ENCODE measurements at regions not wholly inside any gene's neighbourhood (a gene's known extent, or its start where the extent isn't known, plus 50 kb on each side); places are given as distances from the start of the nearest gene placed in this dataset.

GRCh38 chr1:101732261-101732660 lies 264.5 kb downstream of the OLFM3 start:
- DNase-seq: no peak

DNA sequence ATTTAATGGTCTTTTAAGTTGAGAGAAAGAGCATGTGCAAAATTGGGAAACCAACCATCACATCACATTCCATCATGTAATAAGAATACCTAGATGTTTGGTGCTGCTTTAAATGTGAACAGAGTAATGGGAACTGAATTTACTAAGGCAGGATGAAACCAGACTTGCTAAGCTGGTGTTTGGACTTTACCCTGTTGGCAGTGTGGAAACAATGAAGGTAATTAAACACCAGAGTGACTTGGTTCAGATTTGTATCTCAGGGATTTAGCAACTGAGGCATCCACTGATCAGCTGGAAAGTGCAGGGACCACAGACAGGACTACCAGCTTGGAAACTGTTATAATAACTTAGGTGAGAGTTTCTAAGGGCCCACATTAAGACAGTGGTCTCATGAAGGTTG lies 263.4 kb downstream of the OLFM3 start:
- DNase-seq: no peak

DNA sequence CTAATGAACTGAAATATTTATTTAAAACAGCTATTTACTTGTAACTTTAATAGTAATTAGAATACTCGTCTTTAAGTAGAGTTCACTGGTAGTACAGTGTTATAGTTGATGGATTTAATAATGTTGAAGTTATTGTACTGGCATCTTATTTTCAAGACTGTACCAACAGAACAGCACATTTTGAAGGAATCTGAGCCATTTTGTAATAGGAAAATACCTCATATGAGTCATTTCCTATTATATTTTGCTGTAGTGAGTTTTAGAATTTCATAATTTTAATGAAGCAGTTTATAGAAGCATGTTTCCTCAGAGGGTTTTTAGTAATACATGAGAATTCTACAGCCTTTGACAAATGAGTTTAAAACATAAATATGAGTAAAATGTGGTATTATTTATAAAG lies 258.3 kb downstream of the OLFM3 start:
- no peak for DNase-seq

GRCh38 chr1:101739146-101739545 lies 257.6 kb downstream of the OLFM3 start:
- no peak for DNase-seq

DNA sequence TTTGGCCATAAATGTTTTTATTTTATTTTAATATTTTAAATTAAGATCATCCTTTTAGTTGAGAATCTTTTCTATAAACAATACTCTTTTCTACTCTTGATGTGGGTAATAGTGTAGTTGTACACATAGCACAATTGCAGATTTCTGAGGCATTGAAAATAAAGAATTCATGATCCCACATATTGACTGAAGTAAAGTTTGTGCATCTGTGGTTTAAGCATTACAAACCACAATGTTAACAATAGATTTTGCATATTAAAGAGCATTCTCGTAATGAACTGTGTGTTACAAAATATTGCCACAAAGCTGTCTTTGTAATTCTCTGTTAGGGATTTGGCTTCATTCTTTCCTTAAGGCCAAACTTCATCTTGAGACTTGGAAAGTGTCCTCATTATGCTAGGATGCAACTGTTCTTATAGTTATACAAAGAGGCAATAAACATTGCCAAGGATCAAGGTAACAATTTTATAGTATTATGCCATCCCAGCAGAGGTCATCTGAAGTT lies 256.8 kb downstream of the OLFM3 start:
- DNase-seq: no peak

- no peak for DNase-seq
These were observed 254.8 kb downstream of the OLFM3 start for GRCh38 chr1:101741910-101742309.

- no peak for DNase-seq
These were observed 254.2 kb downstream of the OLFM3 start for GRCh38 chr1:101742509-101742908.

- no peak for DNase-seq
These were observed 251.0 kb downstream of the OLFM3 start for GRCh38 chr1:101745551-101746270.

DNA sequence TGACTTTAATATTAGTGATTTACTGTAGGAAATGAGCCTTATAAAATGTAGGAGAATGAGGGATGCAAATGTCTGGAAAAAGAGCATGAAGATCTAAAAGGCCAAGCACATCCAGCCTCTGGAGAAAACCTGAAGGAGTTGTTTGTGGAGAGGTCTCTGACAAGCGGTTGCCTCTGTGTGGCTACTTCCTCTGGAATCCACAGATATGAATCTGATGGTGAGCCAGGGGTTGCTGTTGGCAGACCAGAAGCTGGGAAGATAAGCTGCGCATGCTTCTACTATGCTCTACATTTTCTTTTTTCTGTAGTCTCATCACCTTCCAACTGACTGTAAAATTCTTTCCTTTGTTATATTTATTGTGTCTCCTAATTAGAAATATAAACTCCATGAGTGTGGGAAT lies 248.6 kb downstream of the OLFM3 start:
- DNase-seq: no peak
